Stomach (tissue), 8 donors: ENCODE measurements at regions not wholly inside any gene's neighbourhood (a gene's known extent, or its start where the extent isn't known, plus 50 kb on each side); places are given as distances from the start of the nearest gene placed in this dataset.

Source experiments
- DNase-seq, 2 donors: peaks; one replicate each; pipeline versions ENCODE4 v3.0.0 to v3.0.0-alpha.2; 2013 to 2019
- H3K27ac ChIP-seq, 5 donors: fragments of 200-600 bp in 4 of 5; sonication (generic) in 4 of 5; one replicate each; pipeline ENCODE4 v1.5.1; 2013 to 2019; ENCODE audit warnings: mild to moderate bottlenecking in 1 of 5, moderate library complexity in 1 of 5
- H3K27me3 ChIP-seq, 3 donors: fragments of 200-600 bp; sonication (generic); one replicate each; pipeline ENCODE4 v1.5.1; 2017 to 2019; ENCODE audit warnings: mixed run types in 1 of 3
- H3K36me3 ChIP-seq, 4 donors: fragments of 200-600 bp; sonication (generic); 1 replicate in 3 of 4; 2 replicates in 1 of 4; pipeline ENCODE4 v1.5.1; 2016 to 2019
- H3K4me1 ChIP-seq, 4 donors: fragments of 200-600 bp; sonication (generic); one replicate each; pipeline ENCODE4 v1.5.1; 2016 to 2019
- H3K4me3 ChIP-seq, 4 donors: fragments of 200-600 bp; sonication (generic) in 3 of 4; one replicate each; pipeline ENCODE4 v1.5.1; 2016 to 2019; ENCODE audit warnings: mild to moderate bottlenecking in 1 of 4
- H3K9me3 ChIP-seq, 4 donors: fragments of 200-600 bp; sonication (generic); one replicate each; pipeline ENCODE4 v1.5.1; 2016 to 2019
- CTCF ChIP-seq, 7 experiments: fragments of 450-650 bp in 4 of 7; fragments of 200-600 bp in 3 of 7; sonication (generic) in 3 of 7; IDR thresholded peaks; one replicate each; pipeline ENCODE4 v1.5.1; 2016 to 2019; ENCODE audit warnings: antibody characterized with exemption in 7 of 7, control low read depth in 2 of 7, mild to moderate bottlenecking in 1 of 7
- EP300 ChIP-seq: sonication (generic); formaldehyde crosslinking; IDR thresholded peaks from one replicate; pipeline ENCODE4 v1.6.1; 2017; ENCODE audit warnings: antibody characterized with exemption
- POLR2A ChIP-seq, 4 donors: fragments of 450-650 bp; IDR thresholded peaks; one replicate each; pipeline ENCODE4 v1.6.1; 2016; ENCODE audit warnings: antibody characterized with exemption in 4 of 4, control low read depth in 2 of 4, mild to moderate bottlenecking in 1 of 4, moderate library complexity in 1 of 4
- POLR2AphosphoS5 ChIP-seq, 3 donors: sonication (generic); formaldehyde crosslinking; IDR thresholded peaks; one replicate each; pipeline ENCODE4 v1.6.1; 2016; ENCODE audit warnings: antibody characterized with exemption in 3 of 3
- whole genome bisulfite sequencing, 5 donors: extraction: QIAGEN DNeasy Blood & Tissue Kit in 3 of 5; methylation state at CpG; one replicate each; pipeline versions ENCODE4 v1.1.5 to v1.1.7; 2013 to 2018; 5-methylcytosine and 5-hydroxymethylcytosine counted together
- intact Hi-C: fragments of 100-400 bp; cut with DNase I; formaldehyde crosslinking; loops from one replicate; pipeline ENCODE4 v1.15.1; 2023; ENCODE audit warnings: low total_unique reads
- donor health status: healthy with polysubstance abuse.
- donor health status: Bipolar disorder and iron deficiency.
- donor health status: healthy.

- WGBS, 5 donors: 87 to 94% (median 93%) methylated on average over 5 of the region's 5 CpGs
Observed at GRCh38 chr3:187801152-187801551, 55.9 kb upstream of the BCL6 start.

GRCh38 chr3:187802203-187802927 is 57.1 kb upstream of the BCL6 start:
- intact Hi-C loops: no loop called here
- TF ChIP-seq CTCF (IDR thresholded peaks at IDR 0.05): no peak
- TF ChIP-seq POLR2AphosphoS5 (IDR thresholded peaks at IDR 0.05): no peak
- TF ChIP-seq POLR2A (IDR thresholded peaks at IDR 0.05): no peak
- TF ChIP-seq EP300: no peak
- H3K9me3 ChIP-seq: no peaks in the 10 kb centered on the region

More at GRCh38 chr3:187801152-187801551, 55.9 kb upstream of the BCL6 start:
- no peak for TF ChIP-seq EP300
- TF ChIP-seq POLR2A (IDR thresholded peaks at IDR 0.05): no peak
- no peak for TF ChIP-seq CTCF (IDR thresholded peaks at IDR 0.05)
- no peak for TF ChIP-seq POLR2AphosphoS5 (IDR thresholded peaks at IDR 0.05)
- Histone ChIP-seq H3K36me3 (no peaks in the 10 kb centered on the region), H3K4me1 (peaks cover 0 to 24% (median 4%) of the 10 kb centered on the region in 4 donors), H3K9me3 (no peaks in the 10 kb centered on the region), H3K4me3 (no peak overlapping the region), H3K27me3 (no peaks in the 10 kb centered on the region), H3K27ac (no peak overlapping the region)
- intact Hi-C loops: no loop called here
- DNase-seq: no peak

GRCh38 chr3:187802928-187803259 is 57.6 kb upstream of the BCL6 start:
- Histone ChIP-seq H3K9me3 (no peaks in the 10 kb centered on the region), H3K4me1 (peaks cover 0 to 24% (median 4%) of the 10 kb centered on the region in 4 donors), H3K27me3 (no peaks in the 10 kb centered on the region), H3K36me3 (no peaks in the 10 kb centered on the region), H3K27ac (no peak overlapping the region), H3K4me3 (no peak overlapping the region)
- no peak for TF ChIP-seq EP300
- no peak for TF ChIP-seq CTCF (IDR thresholded peaks at IDR 0.05)
- TF ChIP-seq POLR2AphosphoS5 (IDR thresholded peaks at IDR 0.05): no peak
- TF ChIP-seq POLR2A (IDR thresholded peaks at IDR 0.05): no peak
- no peak for DNase-seq
- intact Hi-C loops: no loop called here
- WGBS, 5 donors: 84 to 91% (median 90%) methylated on average over 9 of the region's 9 CpGs

More at GRCh38 chr3:187802203-187802927, 57.1 kb upstream of the BCL6 start:
- H3K4me1 ChIP-seq: peaks cover 0 to 24% (median 4%) of the 10 kb centered on the region in 4 donors
- no peak overlapping the region for H3K27ac ChIP-seq
- no peaks in the 10 kb centered on the region for H3K27me3 ChIP-seq
- H3K36me3 ChIP-seq: no peaks in the 10 kb centered on the region
- DNase-seq: no peak
- no peak overlapping the region for H3K4me3 ChIP-seq
- 73 to 84% (median 82%) methylated on average over 7 of the region's 7 CpGs for WGBS, 5 donors

- Histone ChIP-seq H3K36me3 (no peaks in the 10 kb centered on the region), H3K4me1 (peaks cover 0 to 25% (median 14%) of the 10 kb centered on the region in 4 donors), H3K4me3 (no peak overlapping the region), H3K9me3 (no peaks in the 10 kb centered on the region), H3K27me3 (no peaks in the 10 kb centered on the region), H3K27ac (no peak overlapping the region)
- DNase-seq: no peak
- TF ChIP-seq EP300 (no peak), POLR2AphosphoS5 (IDR thresholded peaks at IDR 0.05) (no peak), CTCF (IDR thresholded peaks at IDR 0.05) (no peak), POLR2A (IDR thresholded peaks at IDR 0.05) (no peak)
- intact Hi-C loops: no loop called here
- 85 to 92% (median 87%) methylated on average over 11 of the region's 11 CpGs for WGBS, 5 donors
Observed at GRCh38 chr3:187804120-187804744, 59.0 kb upstream of the BCL6 start.
